Fibroblast of lung (primary cell): ENCODE measurements at regions not wholly inside any gene's neighbourhood (a gene's known extent, or its start where the extent isn't known, plus 50 kb on each side); places are given as distances from the start of the nearest gene placed in this dataset.

Source experiments
- DNase-seq, 2 donors: peaks; one replicate each; pipeline versions ENCODE4 v3.0.0 to v3.0.0-alpha.2; 2010; ENCODE audit warnings: low read depth in 2 of 2
- H2AFZ ChIP-seq: 2 replicates; pipeline ENCODE4 v1.5.1; 2012; ENCODE audit warnings: low read length, control low read depth, inconsistent platforms
- H3K27ac ChIP-seq: 2 replicates; pipeline ENCODE4 v1.5.1; 2011; ENCODE audit warnings: low read length, control low read depth; ENCODE audit not compliant: insufficient read depth
- H3K27me3 ChIP-seq: 2 replicates; pipeline ENCODE4 v1.5.1; 2011; ENCODE audit warnings: mild to moderate bottlenecking, low read length; ENCODE audit not compliant: control insufficient read depth, insufficient read depth
- H3K36me3 ChIP-seq: 2 replicates; pipeline ENCODE4 v1.5.1; 2011; ENCODE audit warnings: low read length; ENCODE audit not compliant: control insufficient read depth, insufficient read depth
- H3K4me1 ChIP-seq: 2 replicates; pipeline ENCODE4 v1.5.1; 2011; ENCODE audit warnings: low read length; ENCODE audit not compliant: control insufficient read depth, insufficient read depth; ENCODE audit errors: extremely low read depth
- H3K4me2 ChIP-seq: 2 replicates; pipeline ENCODE4 v1.5.1; 2011; ENCODE audit warnings: low read length, control low read depth; ENCODE audit not compliant: insufficient read depth; ENCODE audit errors: extremely low read depth
- H3K4me3 ChIP-seq, 4 experiments: fragments of 200-600 bp in 1 of 4; sonication (generic) in 1 of 4; replicated peaks in 1 of 4; 2 replicates each; pipeline ENCODE4 v1.5.1; 2011 to 2016; ENCODE audit warnings: low read length in 4 of 4, low read depth in 3 of 4, mild to moderate bottlenecking in 3 of 4, control low read depth in 2 of 4, inconsistent platforms in 1 of 4, mixed read lengths in 1 of 4; ENCODE audit not compliant: insufficient read depth in 1 of 4; ENCODE audit errors: control extremely low read depth in 1 of 4
- H3K79me2 ChIP-seq: 2 replicates; pipeline ENCODE4 v1.5.1; 2012; ENCODE audit warnings: mild to moderate bottlenecking, low read length, inconsistent platforms; ENCODE audit not compliant: control insufficient read depth, insufficient read depth
- H3K9ac ChIP-seq: 2 replicates; pipeline ENCODE4 v1.5.1; 2011; ENCODE audit warnings: mild to moderate bottlenecking, low read length, control low read depth; ENCODE audit not compliant: insufficient read depth
- H3K9me3 ChIP-seq: 2 replicates; pipeline ENCODE4 v1.5.1; 2012; ENCODE audit warnings: low read depth, low read length; ENCODE audit not compliant: control insufficient read depth, insufficient read depth
- H4K20me1 ChIP-seq: 2 replicates; pipeline ENCODE4 v1.5.1; 2011; ENCODE audit warnings: low read length; ENCODE audit not compliant: control insufficient read depth, insufficient read depth; ENCODE audit errors: extremely low read depth
- EZH2 ChIP-seq: IDR thresholded peaks from 2 replicates; pipeline ENCODE4 v1.5.1; 2012; ENCODE audit warnings: low read length, control low read depth, mild to moderate bottlenecking; ENCODE audit errors: missing control alignments
- TF ChIP-seq, protein P1 (sequence below), 2 donors: IDR thresholded peaks in 1 of 2; conservative IDR thresholded peaks in 1 of 2; 1 replicate in 1 of 2; 2 replicates in 1 of 2; pipeline ENCODE4 v1.5.1; 2011 to 2012; ENCODE audit warnings: low read length in 2 of 2, control low read depth in 1 of 2, inconsistent platforms in 1 of 2, low read depth in 1 of 2, mild to moderate bottlenecking in 1 of 2

DNA sequence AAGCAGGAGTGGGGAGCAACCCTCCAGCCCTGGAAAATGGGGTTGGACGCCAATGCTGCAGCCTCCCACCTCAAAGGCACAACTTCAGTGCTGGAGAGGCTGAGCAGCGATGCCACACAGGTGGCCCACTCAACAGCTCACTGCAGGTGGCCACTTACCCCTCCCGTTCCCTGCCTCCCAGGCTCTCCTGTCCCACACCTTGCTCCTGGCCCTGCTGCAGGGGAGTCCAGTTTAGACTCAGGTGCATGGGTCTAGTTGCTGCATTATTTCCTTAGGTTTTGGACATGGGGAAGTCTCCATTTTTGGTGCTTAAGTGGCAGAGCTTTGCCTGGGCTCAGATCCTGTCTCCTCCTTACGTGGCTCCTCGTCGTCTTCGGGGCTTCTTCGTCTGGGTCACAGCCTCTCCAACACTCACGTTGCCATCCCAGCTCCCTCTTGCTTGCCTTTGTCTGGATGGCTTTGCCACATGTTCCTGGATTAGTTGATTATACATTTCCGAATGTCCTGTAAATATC, 898.3 kb downstream of the BRD1 start:
- H3K27me3 ChIP-seq: no peaks in the 10 kb centered on the region
- no peak for DNase-seq
- no peak overlapping the region for H3K9ac ChIP-seq
- H3K36me3 ChIP-seq: no peaks in the 10 kb centered on the region
- H3K79me2 ChIP-seq: no peaks in the 10 kb centered on the region
- H4K20me1 ChIP-seq: no peaks in the 10 kb centered on the region
- no peak overlapping the region for H3K4me3 ChIP-seq
- H2AFZ ChIP-seq: no peak overlapping the region
- no peak for TF ChIP-seq EZH2
- TF ChIP-seq, protein P1, sequence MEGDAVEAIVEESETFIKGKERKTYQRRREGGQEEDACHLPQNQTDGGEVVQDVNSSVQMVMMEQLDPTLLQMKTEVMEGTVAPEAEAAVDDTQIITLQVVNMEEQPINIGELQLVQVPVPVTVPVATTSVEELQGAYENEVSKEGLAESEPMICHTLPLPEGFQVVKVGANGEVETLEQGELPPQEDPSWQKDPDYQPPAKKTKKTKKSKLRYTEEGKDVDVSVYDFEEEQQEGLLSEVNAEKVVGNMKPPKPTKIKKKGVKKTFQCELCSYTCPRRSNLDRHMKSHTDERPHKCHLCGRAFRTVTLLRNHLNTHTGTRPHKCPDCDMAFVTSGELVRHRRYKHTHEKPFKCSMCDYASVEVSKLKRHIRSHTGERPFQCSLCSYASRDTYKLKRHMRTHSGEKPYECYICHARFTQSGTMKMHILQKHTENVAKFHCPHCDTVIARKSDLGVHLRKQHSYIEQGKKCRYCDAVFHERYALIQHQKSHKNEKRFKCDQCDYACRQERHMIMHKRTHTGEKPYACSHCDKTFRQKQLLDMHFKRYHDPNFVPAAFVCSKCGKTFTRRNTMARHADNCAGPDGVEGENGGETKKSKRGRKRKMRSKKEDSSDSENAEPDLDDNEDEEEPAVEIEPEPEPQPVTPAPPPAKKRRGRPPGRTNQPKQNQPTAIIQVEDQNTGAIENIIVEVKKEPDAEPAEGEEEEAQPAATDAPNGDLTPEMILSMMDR (conservative IDR thresholded peaks at IDR 0.05 in 1 of 2, IDR thresholded peaks at IDR 0.05 in 1 of 2; ENCODE audit: low read depth in 1 of 2, low read length in 2 of 2): no peak
- H3K27ac ChIP-seq: no peak overlapping the region
- H3K4me2 ChIP-seq: no peak overlapping the region
- H3K4me1 ChIP-seq: no peaks in the 10 kb centered on the region
- no peaks in the 10 kb centered on the region for H3K9me3 ChIP-seq

DNA sequence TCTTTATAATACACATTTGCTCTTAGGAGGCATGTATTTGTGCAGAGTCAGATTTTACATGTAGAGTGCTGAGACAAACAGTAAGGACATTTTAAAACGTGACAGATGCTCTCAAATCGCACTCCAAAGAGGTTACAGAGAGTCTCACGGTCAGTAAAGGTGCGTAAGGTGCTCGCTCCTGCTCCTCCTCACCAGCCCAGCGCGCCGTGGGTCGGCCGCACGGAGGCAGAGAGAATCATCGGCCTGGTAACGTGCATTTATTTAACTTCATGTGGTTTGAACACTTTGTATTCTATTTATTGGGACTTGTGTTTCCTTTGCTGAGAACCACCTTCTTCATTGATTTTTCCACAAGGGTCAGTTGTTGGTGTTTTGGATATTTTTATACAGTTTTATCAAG, 900.1 kb downstream of the BRD1 start:
- Histone ChIP-seq H3K36me3 (no peaks in the 10 kb centered on the region), H3K4me3 (no peak overlapping the region), H3K4me2 (no peak overlapping the region), H3K4me1 (no peaks in the 10 kb centered on the region), H3K79me2 (no peaks in the 10 kb centered on the region), H4K20me1 (no peaks in the 10 kb centered on the region), H2AFZ (no peak overlapping the region), H3K9ac (no peak overlapping the region), H3K27me3 (no peaks in the 10 kb centered on the region), H3K9me3 (no peaks in the 10 kb centered on the region), H3K27ac (no peak overlapping the region)
- TF ChIP-seq EZH2: no peak
- TF ChIP-seq, protein P1 (conservative IDR thresholded peaks at IDR 0.05 in 1 of 2, IDR thresholded peaks at IDR 0.05 in 1 of 2; ENCODE audit: low read depth in 1 of 2, low read length in 2 of 2): no peak
- no peak for DNase-seq

DNA sequence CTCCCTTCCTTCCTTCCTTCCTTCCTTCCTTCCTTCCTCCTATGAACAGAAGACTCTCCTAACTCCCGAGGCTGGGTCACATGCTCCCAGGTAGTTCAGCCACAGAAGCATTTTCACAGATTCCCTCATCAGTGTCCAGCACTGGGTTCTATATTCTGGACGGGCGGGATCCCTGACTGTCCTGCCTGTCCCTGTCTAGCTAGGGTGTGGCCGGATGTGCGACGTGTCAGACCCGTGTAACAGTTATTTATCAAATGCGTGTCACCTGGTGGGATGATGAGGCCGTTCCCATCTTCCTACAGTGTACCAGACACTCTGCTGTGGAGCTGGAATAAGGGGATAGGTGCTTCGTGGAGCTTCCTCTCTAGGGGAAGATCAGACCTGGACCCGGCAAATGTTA, 901.0 kb downstream of the BRD1 start:
- no peak overlapping the region for H3K4me3 ChIP-seq

More for the DNA sequence above, 901.0 kb downstream of the BRD1 start:
- Histone ChIP-seq H3K27me3 (no peaks in the 10 kb centered on the region), H4K20me1 (no peaks in the 10 kb centered on the region), H3K36me3 (no peaks in the 10 kb centered on the region), H3K4me2 (no peak overlapping the region), H3K4me1 (no peaks in the 10 kb centered on the region), H3K79me2 (no peaks in the 10 kb centered on the region), H3K27ac (no peak overlapping the region), H2AFZ (no peak overlapping the region), H3K9ac (no peak overlapping the region), H3K9me3 (no peaks in the 10 kb centered on the region)
- no peak for DNase-seq
- TF ChIP-seq, protein P1 (conservative IDR thresholded peaks at IDR 0.05 in 1 of 2, IDR thresholded peaks at IDR 0.05 in 1 of 2; ENCODE audit: low read depth in 1 of 2, low read length in 2 of 2): no peak
- no peak for TF ChIP-seq EZH2
